Osteoblast (primary cell): ENCODE measurements at regions not wholly inside any gene's neighbourhood (a gene's known extent, or its start where the extent isn't known, plus 50 kb on each side); places are given as distances from the start of the nearest gene placed in this dataset.

ENCODE experiments used
- DNase-seq: peaks from one replicate; pipeline ENCODE4 v3.0.0; 2011; ENCODE audit warnings: low spot score, mixed read lengths; ENCODE audit not compliant: insufficient read length; ENCODE audit errors: missing footprints
- H2AFZ ChIP-seq: 2 replicates; pipeline ENCODE4 v1.6.0; 2011; ENCODE audit warnings: mild to moderate bottlenecking, low read length
- H3K27ac ChIP-seq: 2 replicates; pipeline ENCODE4 v1.5.1; 2011; ENCODE audit warnings: mild to moderate bottlenecking, low read depth, low read length, moderate library complexity
- H3K27me3 ChIP-seq: 2 replicates; pipeline ENCODE4 v1.6.0; 2012; ENCODE audit warnings: mild to moderate bottlenecking, control low read depth, inconsistent platforms, low read length, moderate library complexity; ENCODE audit not compliant: insufficient read depth
- H3K36me3 ChIP-seq: 2 replicates; pipeline ENCODE4 v1.5.1; 2011; ENCODE audit warnings: mild to moderate bottlenecking, low read length, control low read depth, moderate library complexity; ENCODE audit not compliant: insufficient read depth
- H3K4me1 ChIP-seq: 2 replicates; pipeline ENCODE4 v1.5.1; 2011; ENCODE audit warnings: mild to moderate bottlenecking, low read length, control low read depth, moderate library complexity; ENCODE audit not compliant: insufficient read depth
- H3K4me2 ChIP-seq: 2 replicates; pipeline ENCODE4 v1.6.0; 2011; ENCODE audit warnings: mild to moderate bottlenecking, low read length; ENCODE audit not compliant: insufficient read depth
- H3K4me3 ChIP-seq: fragments of 200-600 bp; sonication (generic); 3 replicates; pipeline ENCODE4 v1.5.1; 2012; ENCODE audit warnings: mild to moderate bottlenecking, low read length, inconsistent platforms; ENCODE audit not compliant: insufficient read depth
- H3K79me2 ChIP-seq: 2 replicates; pipeline ENCODE4 v1.6.0; 2012; ENCODE audit warnings: mild to moderate bottlenecking, low read length, control low read depth, inconsistent platforms; ENCODE audit not compliant: insufficient read depth
- H3K9me3 ChIP-seq: 2 replicates; pipeline ENCODE4 v1.5.1; 2011; ENCODE audit warnings: low read depth, low read length, control low read depth
- H4K20me1 ChIP-seq: 2 replicates; pipeline ENCODE4 v1.6.0; 2012; ENCODE audit warnings: mild to moderate bottlenecking, low read length, control low read depth; ENCODE audit not compliant: insufficient read depth
- CTCF ChIP-seq: IDR thresholded peaks from 2 replicates; pipeline ENCODE4 v1.5.1; 2011; ENCODE audit warnings: mild to moderate bottlenecking, low read depth, low read length, moderate library complexity; ENCODE audit errors: extremely low read depth

GRCh38 chr9:17970277-17970676 lies 391.4 kb downstream of the SH3GL2 start:
- Histone ChIP-seq H3K4me1 (no peaks in the 10 kb centered on the region), H4K20me1 (no peaks in the 10 kb centered on the region), H3K4me2 (no peak overlapping the region), H3K27ac (no peak overlapping the region), H3K4me3 (no peak overlapping the region), H3K79me2 (no peaks in the 10 kb centered on the region), H2AFZ (no peak overlapping the region), H3K27me3 (no peaks in the 10 kb centered on the region), H3K9me3 (no peaks in the 10 kb centered on the region), H3K36me3 (no peaks in the 10 kb centered on the region)
- TF ChIP-seq CTCF = no peak
- DNase-seq = no peak

GRCh38 chr9:17978773-17979172 lies 399.9 kb downstream of the SH3GL2 start:
- Histone ChIP-seq H2AFZ (no peak overlapping the region), H3K4me3 (no peak overlapping the region), H3K27me3 (no peaks in the 10 kb centered on the region), H3K4me1 (no peaks in the 10 kb centered on the region), H3K79me2 (no peaks in the 10 kb centered on the region), H4K20me1 (no peaks in the 10 kb centered on the region), H3K9me3 (no peaks in the 10 kb centered on the region), H3K36me3 (no peaks in the 10 kb centered on the region), H3K4me2 (no peak overlapping the region), H3K27ac (no peak overlapping the region)
- no peak for TF ChIP-seq CTCF
- no peak for DNase-seq

- H3K79me2 ChIP-seq = no peaks in the 10 kb centered on the region
- no peak overlapping the region for H3K4me3 ChIP-seq
- H2AFZ ChIP-seq = no peak overlapping the region
- H4K20me1 ChIP-seq = no peaks in the 10 kb centered on the region
- no peaks in the 10 kb centered on the region for H3K9me3 ChIP-seq
- H3K4me1 ChIP-seq = no peaks in the 10 kb centered on the region
- H3K36me3 ChIP-seq = no peaks in the 10 kb centered on the region
- DNase-seq = no peak
- no peak for TF ChIP-seq CTCF
- no peak overlapping the region for H3K27ac ChIP-seq
- no peak overlapping the region for H3K4me2 ChIP-seq
- no peaks in the 10 kb centered on the region for H3K27me3 ChIP-seq
Observed at GRCh38 chr9:17986595-17986994, 407.7 kb downstream of the SH3GL2 start.

- H3K79me2 ChIP-seq = no peaks in the 10 kb centered on the region
- H3K36me3 ChIP-seq = no peaks in the 10 kb centered on the region
- TF ChIP-seq CTCF = no peak
- no peaks in the 10 kb centered on the region for H3K4me1 ChIP-seq
- H4K20me1 ChIP-seq = no peaks in the 10 kb centered on the region
- no peak overlapping the region for H3K27ac ChIP-seq
- H3K4me2 ChIP-seq = no peak overlapping the region
- no peak overlapping the region for H3K4me3 ChIP-seq
- DNase-seq = no peak
- no peaks in the 10 kb centered on the region for H3K27me3 ChIP-seq
- no peak overlapping the region for H2AFZ ChIP-seq
- H3K9me3 ChIP-seq = no peaks in the 10 kb centered on the region
Observed at GRCh38 chr9:17987189-17987588, 408.3 kb downstream of the SH3GL2 start.
